Amniotic epithelial cell (primary cell): ENCODE measurements at regions not wholly inside any gene's neighbourhood (a gene's known extent, or its start where the extent isn't known, plus 50 kb on each side); places are given as distances from the start of the nearest gene placed in this dataset.
"Not testable (repeated sequence)": the region's sequence is repeated elsewhere in the genome, so short reads cannot be mapped to it uniquely, and the experiment has no call there.

Experiments
- DNase-seq: peaks from one replicate; pipeline ENCODE4 v3.0.0-alpha.2; 2010; ENCODE audit warnings: low read depth

DNA sequence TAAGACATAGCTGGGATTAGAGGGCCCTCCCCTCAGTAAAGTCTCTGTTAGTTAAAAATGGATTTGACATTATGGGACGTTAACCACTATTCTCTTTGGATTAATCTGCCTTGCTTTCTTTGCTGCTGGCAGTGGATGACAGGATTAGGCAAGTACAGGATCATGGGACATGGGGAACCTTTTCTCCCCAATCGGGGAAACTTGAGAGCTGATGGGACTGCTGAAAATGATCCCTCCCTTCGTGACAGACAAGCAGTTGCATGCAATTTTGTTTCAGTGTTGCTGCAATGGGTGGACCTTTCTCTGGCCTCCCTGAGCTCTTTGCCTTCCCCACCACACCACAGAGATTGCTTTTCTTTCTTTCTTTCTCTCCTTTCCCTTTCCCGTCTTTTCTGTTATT is 120.2 kb upstream of the BANK1 start:
- DNase-seq = no peak

DNA sequence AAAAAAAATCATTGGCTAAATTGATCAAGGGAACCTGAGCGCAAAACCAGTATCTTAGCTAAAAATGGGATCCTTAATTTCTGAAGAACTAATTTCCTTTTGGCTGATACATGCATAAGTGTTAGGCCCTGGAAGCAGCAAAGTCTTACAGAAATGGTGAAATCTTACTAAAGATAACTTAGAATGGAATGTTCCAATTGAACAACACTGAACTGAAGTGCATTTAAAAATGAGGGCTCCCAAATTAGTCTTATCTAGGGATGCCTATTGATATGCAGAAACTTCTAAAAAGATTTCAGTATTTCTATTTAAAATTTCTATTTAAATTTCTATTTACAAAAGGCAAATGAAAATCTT is 120.7 kb upstream of the BANK1 start:
- DNase-seq = no peak

DNA sequence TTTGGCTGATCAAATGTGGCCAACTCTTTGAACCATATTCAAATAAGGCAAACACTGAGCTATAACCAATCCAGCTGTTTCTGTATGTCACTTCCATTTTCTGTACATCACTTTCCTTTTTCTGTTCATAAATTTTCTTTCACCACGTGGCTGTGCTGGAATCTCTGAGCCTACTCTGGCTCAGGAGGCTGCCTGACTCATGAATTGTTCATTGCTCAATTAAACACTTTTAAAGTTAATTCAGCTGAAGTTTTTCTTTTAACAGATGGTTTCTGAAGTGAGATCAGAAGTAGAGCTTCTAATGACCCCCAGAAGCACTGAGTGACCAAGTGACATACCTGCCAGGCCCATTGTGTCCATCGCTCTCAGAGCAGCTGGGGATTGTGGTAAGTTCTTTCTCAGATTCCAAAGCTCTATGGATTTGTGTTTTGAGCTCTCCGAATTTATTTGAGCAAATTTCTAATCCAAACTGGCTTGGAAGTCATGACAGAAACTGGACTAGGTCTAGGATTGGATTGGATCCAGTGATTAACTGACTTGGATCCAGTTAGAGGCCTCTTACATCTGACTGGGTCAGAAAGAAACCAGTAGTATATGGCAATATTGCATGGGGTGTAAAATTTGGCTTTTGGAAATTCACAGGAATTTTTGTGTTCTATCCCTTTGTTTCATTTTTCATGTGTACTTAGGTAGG is 121.2 kb upstream of the BANK1 start:
- peak; percentile 6 for DNase-seq

GRCh38 chr4:101667348-101667747 is 123.2 kb upstream of the BANK1 start:
- DNase-seq = peak; percentile 18

DNA sequence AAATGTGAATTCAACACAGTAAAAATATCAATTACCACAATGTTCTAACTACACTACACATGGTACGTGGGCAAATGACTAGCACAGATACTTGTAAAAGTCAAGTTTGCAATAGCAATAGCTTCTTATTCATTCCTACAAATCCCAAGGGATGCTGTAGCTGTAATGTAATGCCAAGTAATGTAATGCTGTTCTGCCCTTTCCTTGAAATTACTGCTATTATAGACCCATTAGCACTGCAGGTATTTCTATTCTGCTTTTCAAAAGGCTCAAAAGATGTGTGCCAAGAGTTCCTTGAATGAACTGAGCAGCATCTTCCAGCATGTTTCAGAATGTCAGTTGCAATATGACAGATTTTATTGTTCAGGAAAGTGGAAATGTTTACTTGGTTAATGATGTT is 129.9 kb upstream of the BANK1 start:
- no peak for DNase-seq

GRCh38 chr4:101655857-101656256 is 134.7 kb upstream of the BANK1 start:
- DNase-seq = no peak

DNA sequence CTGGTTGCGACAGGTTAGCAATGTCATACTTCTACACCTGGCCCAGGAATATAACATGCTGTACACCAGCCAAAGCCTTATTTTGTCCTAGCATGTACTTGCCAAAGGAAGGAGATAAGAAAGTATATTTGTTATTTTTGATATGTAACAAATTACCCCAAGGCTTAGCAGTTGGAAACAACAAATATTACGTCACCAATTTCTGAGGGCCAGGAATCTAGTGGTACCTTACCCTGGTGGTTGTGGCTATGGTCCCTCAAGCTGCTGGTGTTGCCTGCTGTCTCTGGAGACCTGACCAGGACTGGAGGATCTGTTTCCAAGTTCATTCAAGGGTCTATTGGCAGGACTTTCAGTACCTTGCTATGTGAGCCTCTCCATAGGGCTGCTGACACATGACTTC is 135.5 kb upstream of the BANK1 start:
- no peak for DNase-seq

GRCh38 chr4:101651778-101652177 is 138.8 kb upstream of the BANK1 start:
- DNase-seq = no peak

DNA sequence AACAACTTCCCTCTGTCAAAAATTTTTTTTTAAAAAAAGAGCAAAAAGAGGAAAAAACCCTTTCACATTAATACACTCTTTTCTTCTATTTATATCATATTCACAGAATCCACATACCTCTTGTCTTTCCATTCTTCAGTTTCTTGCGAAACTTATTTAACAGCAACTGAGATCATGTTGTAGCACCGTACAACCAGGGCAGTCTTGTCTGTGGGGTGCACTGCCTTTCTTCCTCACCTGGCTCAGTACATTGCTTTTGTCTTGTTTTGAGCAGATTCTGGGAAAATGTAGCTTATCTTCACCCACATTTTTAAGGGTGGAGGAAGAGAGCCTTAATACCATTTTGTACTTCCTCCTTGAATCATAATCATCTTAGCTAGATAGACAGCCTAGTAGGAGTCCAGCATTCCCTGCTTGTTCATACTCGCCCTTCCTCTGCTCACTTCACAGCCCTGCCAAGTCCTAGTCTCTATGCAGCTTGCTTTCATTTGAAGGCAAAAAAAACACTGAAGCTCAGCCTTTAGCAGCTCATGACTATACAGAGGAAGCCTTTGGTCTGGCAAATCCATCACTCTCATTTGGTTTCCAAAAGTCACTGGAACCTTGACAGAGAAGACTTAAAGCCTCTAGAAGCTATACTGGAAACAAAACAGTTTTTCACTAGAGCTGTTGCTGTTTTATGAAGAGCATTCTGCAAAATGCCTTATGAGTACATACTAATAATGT is 140.6 kb upstream of the BANK1 start:
- peak; percentile 10 for DNase-seq

DNA sequence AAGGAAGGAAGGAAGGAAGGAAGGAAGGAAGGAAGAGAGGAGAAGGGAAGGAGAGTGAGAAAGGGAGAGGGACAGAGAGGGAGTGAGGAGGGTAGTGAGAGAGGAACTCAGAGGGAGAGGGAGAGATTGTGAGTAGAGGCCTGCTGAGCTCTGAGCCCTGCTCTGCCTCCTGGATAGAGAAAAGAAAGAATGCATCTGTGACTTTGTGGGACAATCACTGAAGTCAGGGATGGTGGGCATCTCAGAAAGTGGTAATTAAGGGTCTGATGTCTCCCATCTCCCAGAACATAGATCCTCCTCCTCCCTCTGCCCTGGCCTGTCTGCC is 142.9 kb upstream of the BANK1 start:
- DNase-seq = no peak

- no peak for DNase-seq
These were observed 146.0 kb upstream of the BANK1 start for GRCh38 chr4:101644516-101644915.

GRCh38 chr4:101643186-101643837 is 147.2 kb upstream of the BANK1 start:
- peak; percentile 37 for DNase-seq

DNA sequence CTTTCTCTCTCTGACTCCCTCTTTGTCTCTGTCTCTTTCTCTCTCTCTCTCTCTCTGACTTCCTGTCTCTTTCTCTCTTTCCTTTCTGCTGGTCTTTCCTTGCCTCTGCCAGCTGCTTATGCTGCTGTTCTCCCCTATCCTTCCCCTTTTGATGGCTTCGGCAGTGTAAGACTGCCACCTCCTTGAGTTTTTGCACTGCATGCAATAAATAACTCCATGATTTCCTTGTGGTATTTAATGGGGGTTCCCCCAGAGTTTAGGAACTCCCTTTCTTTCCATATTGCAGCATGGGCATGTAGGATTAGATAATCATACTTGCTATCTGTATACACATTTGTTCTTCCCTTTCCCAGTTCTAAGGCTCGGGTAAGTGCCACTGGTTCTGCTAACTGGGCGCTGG is 157.8 kb upstream of the BANK1 start:
- DNase-seq = not testable (repeated sequence)

GRCh38 chr4:101630319-101630986 is 160.1 kb upstream of the BANK1 start:
- no peak for DNase-seq

DNA sequence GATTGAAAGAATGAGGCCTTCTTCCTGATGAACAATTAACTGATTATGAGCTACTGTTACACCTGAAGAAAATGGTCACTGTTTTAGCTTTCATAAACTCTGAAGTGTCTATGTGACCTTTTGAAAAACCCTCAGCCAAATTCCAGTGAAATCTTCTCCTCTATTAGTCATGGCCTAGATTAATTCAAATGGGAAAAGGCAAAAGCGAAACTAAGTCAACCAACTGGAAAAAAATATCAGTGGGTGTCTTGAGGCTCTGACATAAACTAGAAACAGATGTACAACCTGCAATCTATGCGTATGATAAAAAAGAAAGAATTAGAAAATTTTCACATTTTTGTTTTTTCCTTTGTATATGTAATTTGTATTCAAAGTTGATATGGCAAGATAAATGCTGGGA is 169.4 kb upstream of the BANK1 start:
- peak; percentile 65 for DNase-seq

DNA sequence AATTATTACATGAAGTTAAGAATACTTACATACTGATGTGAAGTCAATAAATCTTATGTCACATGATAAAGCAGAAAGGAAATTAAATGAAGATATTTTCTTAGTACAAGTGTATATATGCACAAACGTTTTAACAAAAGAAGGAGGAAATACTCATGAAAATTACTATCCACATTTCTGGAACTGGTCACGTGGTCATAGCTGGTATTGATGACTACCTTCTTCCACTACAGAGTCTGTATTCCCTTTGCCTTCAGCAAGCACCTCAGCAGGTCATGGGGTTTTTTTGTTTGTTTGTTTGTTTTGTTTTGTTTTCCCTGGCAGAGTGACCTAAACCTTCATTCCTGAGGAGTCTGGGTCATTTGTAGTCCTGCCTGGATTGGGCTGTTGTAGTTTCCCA is 174.9 kb upstream of the BANK1 start:
- no peak for DNase-seq

DNA sequence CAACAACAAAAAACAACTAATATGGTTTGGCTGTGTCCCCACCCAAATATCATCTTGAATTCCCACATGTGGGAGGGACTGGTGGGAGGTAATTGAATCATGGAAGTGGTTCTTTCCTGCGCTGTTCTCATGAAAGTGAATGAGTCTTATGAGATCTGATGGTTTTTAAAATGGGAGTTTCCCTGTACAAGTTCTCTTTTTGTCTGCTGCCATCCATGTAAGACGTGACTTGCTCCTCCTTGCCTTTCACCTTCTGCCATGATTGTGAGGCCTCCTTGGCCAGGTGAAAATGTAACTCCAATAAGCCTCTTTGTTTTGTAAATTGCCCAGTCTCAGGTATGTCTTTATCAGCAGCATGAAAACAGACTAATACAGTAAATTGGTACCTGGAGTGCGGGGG is 183.5 kb upstream of the BANK1 start:
- DNase-seq = not testable (repeated sequence)

DNA sequence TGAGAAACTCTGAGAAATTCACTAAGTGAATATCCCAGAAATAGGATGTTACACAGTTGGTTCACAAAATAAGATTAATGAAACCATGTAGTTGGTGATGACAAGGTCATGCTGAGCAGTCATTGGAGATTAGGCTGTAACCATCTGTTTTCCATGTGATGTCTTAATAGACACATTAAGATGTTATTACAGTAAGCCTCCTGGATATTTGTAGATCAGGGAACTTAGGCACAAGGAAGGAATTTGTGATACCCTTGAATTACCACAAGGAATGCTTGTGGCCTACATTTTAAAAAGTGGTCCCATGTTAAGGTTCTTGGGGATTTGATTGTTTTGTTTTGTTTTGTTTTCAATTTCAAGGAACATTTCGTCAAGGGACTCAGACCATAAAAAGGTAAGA is 185.6 kb upstream of the BANK1 start:
- DNase-seq = peak; percentile 56

GRCh38 chr4:101600287-101600686 is 190.2 kb upstream of the BANK1 start:
- peak; percentile 80 for DNase-seq

GRCh38 chr4:101599620-101600019 is 190.9 kb upstream of the BANK1 start:
- peak; percentile 90 for DNase-seq

- DNase-seq = peak; percentile 2
These were observed 193.6 kb upstream of the BANK1 start for GRCh38 chr4:101596781-101597552.

GRCh38 chr4:101594588-101594987 is 195.9 kb upstream of the BANK1 start:
- DNase-seq = no peak
